Nephron (organoid): ENCODE measurements at regions not wholly inside any gene's neighbourhood (a gene's known extent, or its start where the extent isn't known, plus 50 kb on each side); places are given as distances from the start of the nearest gene placed in this dataset.

Source experiments
- H3K27ac Mint-ChIP-seq, 3 experiments: 2 replicates each; pipeline ENCODE4 v1.8.0; 2020; ENCODE audit warnings: mixed read lengths in 3 of 3, mild to moderate bottlenecking in 2 of 3, moderate library complexity in 1 of 3
- H3K27me3 Mint-ChIP-seq: 2 replicates; pipeline ENCODE4 v1.8.0; 2021; ENCODE audit warnings: low read depth, mild to moderate bottlenecking, moderate library complexity, mixed read lengths
- H3K36me3 Mint-ChIP-seq: 2 replicates; pipeline ENCODE4 v1.8.0; 2020; ENCODE audit warnings: low read depth, mixed read lengths
- H3K4me1 Mint-ChIP-seq: 2 replicates; pipeline ENCODE4 v1.8.0; 2020; ENCODE audit warnings: mixed read lengths
- H3K4me3 Mint-ChIP-seq, 3 experiments: 2 replicates each; pipeline ENCODE4 v1.8.0; 2020; ENCODE audit warnings: mild to moderate bottlenecking in 3 of 3, mixed read lengths in 3 of 3, moderate library complexity in 2 of 3
- H3K9me3 Mint-ChIP-seq: 2 replicates; pipeline ENCODE4 v1.8.0; 2020; ENCODE audit warnings: mixed read lengths
- TF ChIP-seq, protein P1 (sequence below), 3 experiments: fragments of 200-600 bp; sonication (generic); IDR thresholded peaks; one replicate each; pipeline ENCODE4 v1.5.0; 2021; ENCODE audit warnings: antibody characterized with exemption in 3 of 3; ENCODE audit not compliant: unreplicated experiment in 3 of 3

DNA sequence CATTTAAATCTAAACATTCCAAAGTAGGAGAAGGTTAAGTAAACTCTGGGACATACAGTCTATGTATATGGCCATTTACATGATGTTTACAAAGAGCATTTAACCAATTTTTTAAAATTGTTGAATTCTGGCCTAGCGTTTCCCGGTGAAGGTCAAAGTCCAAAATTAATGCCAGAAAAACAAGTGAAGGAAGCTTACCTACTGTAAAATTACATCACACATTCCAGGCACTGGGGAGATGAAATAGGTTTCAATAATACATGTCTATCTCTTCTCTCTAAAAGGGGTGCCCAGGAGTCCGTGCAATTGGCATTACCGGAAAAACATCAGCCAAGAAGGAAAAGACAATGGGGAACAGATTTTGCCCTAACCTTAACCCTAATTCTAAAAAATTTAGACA is 358.8 kb downstream of the VPS13C start:
- Mint-ChIP-seq H3K4me1 (no peaks in the 10 kb centered on the region), H3K9me3 (no peaks in the 10 kb centered on the region), H3K36me3 (no peaks in the 10 kb centered on the region), H3K27ac (no peak overlapping the region), H3K27me3 (no peaks in the 10 kb centered on the region), H3K4me3 (no peak overlapping the region)
- TF ChIP-seq, protein P1, sequence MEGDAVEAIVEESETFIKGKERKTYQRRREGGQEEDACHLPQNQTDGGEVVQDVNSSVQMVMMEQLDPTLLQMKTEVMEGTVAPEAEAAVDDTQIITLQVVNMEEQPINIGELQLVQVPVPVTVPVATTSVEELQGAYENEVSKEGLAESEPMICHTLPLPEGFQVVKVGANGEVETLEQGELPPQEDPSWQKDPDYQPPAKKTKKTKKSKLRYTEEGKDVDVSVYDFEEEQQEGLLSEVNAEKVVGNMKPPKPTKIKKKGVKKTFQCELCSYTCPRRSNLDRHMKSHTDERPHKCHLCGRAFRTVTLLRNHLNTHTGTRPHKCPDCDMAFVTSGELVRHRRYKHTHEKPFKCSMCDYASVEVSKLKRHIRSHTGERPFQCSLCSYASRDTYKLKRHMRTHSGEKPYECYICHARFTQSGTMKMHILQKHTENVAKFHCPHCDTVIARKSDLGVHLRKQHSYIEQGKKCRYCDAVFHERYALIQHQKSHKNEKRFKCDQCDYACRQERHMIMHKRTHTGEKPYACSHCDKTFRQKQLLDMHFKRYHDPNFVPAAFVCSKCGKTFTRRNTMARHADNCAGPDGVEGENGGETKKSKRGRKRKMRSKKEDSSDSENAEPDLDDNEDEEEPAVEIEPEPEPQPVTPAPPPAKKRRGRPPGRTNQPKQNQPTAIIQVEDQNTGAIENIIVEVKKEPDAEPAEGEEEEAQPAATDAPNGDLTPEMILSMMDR (IDR thresholded peaks at IDR 0.05; ENCODE audit: unreplicated experiment in 3 of 3): no peak

DNA sequence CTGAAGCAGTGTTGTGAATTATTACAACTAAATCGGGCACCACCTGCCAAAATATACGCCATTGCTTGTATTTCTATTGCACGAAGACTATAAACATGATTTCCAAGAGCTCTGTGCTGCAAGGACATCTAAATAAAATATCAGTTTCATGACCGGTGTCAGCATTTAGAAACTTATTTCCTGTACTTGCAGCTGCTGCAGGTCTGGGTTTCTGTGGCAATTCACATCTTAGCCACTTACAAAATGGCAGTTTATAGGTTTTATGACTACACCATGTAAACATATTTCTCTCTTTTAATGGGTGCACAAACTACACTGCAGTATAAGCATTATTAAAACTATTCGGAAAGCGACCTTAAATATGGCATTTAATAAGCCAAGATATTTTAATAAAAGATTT is 359.4 kb downstream of the VPS13C start:
- H3K27ac Mint-ChIP-seq: no peak overlapping the region

DNA sequence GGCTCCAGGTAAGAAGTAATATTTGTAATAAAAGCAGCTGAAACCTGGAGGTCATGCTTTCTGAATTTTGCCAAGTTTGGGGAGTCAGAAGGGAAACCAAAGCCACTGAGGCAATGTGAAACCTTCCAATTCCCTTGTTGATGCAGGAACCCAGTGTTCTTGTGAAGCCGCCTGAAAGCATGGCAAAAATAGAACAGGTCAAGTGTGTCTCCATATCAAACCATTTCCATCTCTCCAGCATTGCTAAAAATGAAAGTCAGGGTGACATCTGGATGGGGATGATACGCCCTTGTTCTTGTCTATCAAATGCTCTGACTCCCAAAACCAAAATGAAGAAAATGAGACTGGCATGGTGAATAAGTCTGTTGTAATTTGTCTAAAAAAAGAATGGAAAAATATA is 362.5 kb downstream of the VPS13C start:
- H3K4me3 Mint-ChIP-seq: no peak overlapping the region
- no peaks in the 10 kb centered on the region for H3K36me3 Mint-ChIP-seq
- H3K9me3 Mint-ChIP-seq: no peaks in the 10 kb centered on the region
- peaks cover 4% of the 10 kb centered on the region for H3K27me3 Mint-ChIP-seq
- TF ChIP-seq, protein P1 (IDR thresholded peaks at IDR 0.05; ENCODE audit: unreplicated experiment in 3 of 3): no peak
- no peaks in the 10 kb centered on the region for H3K4me1 Mint-ChIP-seq
- H3K27ac Mint-ChIP-seq: no peak overlapping the region

More for the DNA sequence above, 359.4 kb downstream of the VPS13C start:
- no peak overlapping the region for H3K4me3 Mint-ChIP-seq
- H3K4me1 Mint-ChIP-seq: no peaks in the 10 kb centered on the region
- no peaks in the 10 kb centered on the region for H3K9me3 Mint-ChIP-seq
- TF ChIP-seq, protein P1 (IDR thresholded peaks at IDR 0.05; ENCODE audit: unreplicated experiment in 3 of 3): no peak
- no peaks in the 10 kb centered on the region for H3K27me3 Mint-ChIP-seq
- no peaks in the 10 kb centered on the region for H3K36me3 Mint-ChIP-seq

DNA sequence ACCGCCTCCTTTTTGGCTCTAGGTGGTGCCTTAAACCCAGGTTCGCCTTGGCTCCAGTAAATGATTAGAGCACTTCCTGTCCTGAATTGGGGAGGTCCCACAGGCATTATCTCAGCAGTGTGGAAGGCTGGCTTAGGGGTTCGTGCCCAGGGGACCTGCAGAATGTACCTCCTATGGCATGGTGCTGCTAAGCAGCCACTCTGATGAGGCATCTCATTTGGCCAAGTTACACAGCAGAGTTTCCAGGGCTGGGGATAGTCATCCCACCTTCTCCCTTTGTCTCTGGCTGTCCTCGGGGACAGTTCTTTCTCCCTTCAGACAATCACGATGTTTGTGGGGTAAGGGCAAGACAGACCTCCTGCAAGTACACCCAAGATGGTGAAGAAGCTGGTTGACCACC is 371.2 kb downstream of the VPS13C start:
- Mint-ChIP-seq H3K4me3 (no peak overlapping the region), H3K27ac (no peak overlapping the region), H3K36me3 (no peaks in the 10 kb centered on the region), H3K27me3 (peaks cover 7% of the 10 kb centered on the region), H3K9me3 (no peaks in the 10 kb centered on the region), H3K4me1 (no peaks in the 10 kb centered on the region)
- TF ChIP-seq, protein P1 (IDR thresholded peaks at IDR 0.05; ENCODE audit: unreplicated experiment in 3 of 3): no peak

DNA sequence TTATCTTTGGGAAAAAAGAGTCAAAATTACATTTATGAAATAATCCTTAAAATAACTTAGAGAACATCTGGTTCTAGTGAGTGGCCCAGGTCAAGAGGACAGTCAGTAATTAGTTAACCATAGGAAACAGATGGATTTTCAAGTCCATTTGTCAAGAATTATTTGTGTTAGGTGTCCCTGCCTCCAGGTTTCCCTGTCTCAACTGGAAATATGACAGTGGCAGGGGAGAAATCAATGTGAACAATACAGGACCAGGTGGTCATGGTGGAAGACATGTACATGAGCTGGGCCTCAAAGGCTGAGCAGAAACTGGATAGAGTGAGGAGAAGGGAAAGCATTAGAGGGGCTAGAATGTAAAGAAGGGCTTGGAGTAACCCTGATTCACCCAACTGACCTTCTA is 372.6 kb downstream of the VPS13C start:
- Mint-ChIP-seq H3K27me3 (peaks cover 7% of the 10 kb centered on the region), H3K27ac (no peak overlapping the region), H3K36me3 (no peaks in the 10 kb centered on the region), H3K4me3 (no peak overlapping the region), H3K4me1 (no peaks in the 10 kb centered on the region), H3K9me3 (no peaks in the 10 kb centered on the region)
- TF ChIP-seq, protein P1 (IDR thresholded peaks at IDR 0.05; ENCODE audit: unreplicated experiment in 3 of 3): no peak

DNA sequence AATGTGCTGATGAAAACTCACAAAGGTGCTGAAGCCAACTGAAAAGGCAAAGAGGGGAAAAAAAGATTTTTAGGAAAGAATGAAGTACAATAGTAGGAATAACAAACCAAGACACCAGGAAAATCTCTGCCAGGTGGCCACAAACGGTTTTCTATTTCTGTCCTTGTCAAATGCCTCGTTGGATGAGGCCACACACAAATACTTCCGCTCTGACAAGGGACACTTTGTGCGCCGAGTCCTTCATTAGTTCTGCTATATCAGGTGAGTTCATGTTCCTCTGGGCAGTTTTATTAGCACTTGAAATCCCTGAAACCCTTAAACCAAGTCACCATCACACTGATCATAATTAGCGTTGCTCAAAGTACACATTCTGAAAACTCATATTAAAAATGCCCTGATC is 373.1 kb downstream of the VPS13C start:
- Mint-ChIP-seq H3K27ac (no peak overlapping the region), H3K4me3 (no peak overlapping the region), H3K9me3 (no peaks in the 10 kb centered on the region), H3K36me3 (no peaks in the 10 kb centered on the region), H3K27me3 (peaks cover 7% of the 10 kb centered on the region), H3K4me1 (no peaks in the 10 kb centered on the region)
- TF ChIP-seq, protein P1 (IDR thresholded peaks at IDR 0.05; ENCODE audit: unreplicated experiment in 3 of 3): no peak
